A549 (cell line): ENCODE measurements at regions not wholly inside any gene's neighbourhood (a gene's known extent, or its start where the extent isn't known, plus 50 kb on each side); places are given as distances from the start of the nearest gene placed in this dataset.

Experiments used
- ATAC-seq, 2 experiments: fragments of 200-7000 bp in 1 of 2; fragments of >200 bp in 1 of 2; cut with Nextera tagmentation in 1 of 2; cut with Tn5 transposase in 1 of 2; 3 replicates each; pipeline versions ENCODE4 v1.8.0 to v1.9.1; 2018 to 2020; ENCODE audit warnings: mild to moderate bottlenecking in 1 of 2, moderate library complexity in 1 of 2
- CTCF ChIA-PET: fragments of 300-600 bp; sonication (Branson Sonifier 250); formaldehyde crosslinking; extraction: SDS; loops from one replicate; lab custom pipeline; 2021; ENCODE audit warnings: antibody characterized with exemption, inconsistent platforms; lab: Yijun Ruan, JAX
- POLR2A ChIA-PET: fragments of 350-600 bp; formaldehyde crosslinking; extraction: SDS; loops from one replicate; lab custom pipeline; 2021; ENCODE audit warnings: antibody characterized with exemption, inconsistent platforms; lab: Yijun Ruan, JAX
- DNase-seq, 2 experiments: peaks; one replicate each; pipeline versions ENCODE4 v3.0.0 to v3.0.0-alpha.2; 2011 to 2016; ENCODE audit warnings: low read depth in 1 of 2, low spot score in 1 of 2
- FAIRE-seq: peaks from 2 replicates; lab custom pipeline; 2011; peaks lifted over from hg19 to GRCh38; lab: Jason Lieb, UNC
- H3K27ac ChIP-seq, 2 experiments: fragments of >200 bp; sonication (Bioruptor Twin); formaldehyde crosslinking; 3 replicates each; pipeline ENCODE4 v1.5.1; 2016 to 2017
- H3K4me1 ChIP-seq: fragments of >200 bp; sonication (Bioruptor Twin); formaldehyde crosslinking; 3 replicates; pipeline ENCODE4 v1.6.1; 2016
- H3K4me2 ChIP-seq: fragments of >200 bp; sonication (Bioruptor Twin); formaldehyde crosslinking; 3 replicates; pipeline ENCODE4 v1.6.1; 2016
- H3K4me3 ChIP-seq: fragments of >200 bp; sonication (Bioruptor Twin); formaldehyde crosslinking; 3 replicates; pipeline ENCODE4 v1.5.1; 2016
- H3K9me3 ChIP-seq: fragments of >200 bp; sonication (Bioruptor Twin); formaldehyde crosslinking; 3 replicates; pipeline ENCODE4 v1.6.1; 2016
- BHLHE40 ChIP-seq: IDR thresholded peaks from 2 replicates; pipeline ENCODE4 v1.6.1; 2012; ENCODE audit warnings: low read depth, low read length, inconsistent platforms
- CBX2 ChIP-seq: fragments of 200-600 bp; sonication (generic); IDR thresholded peaks from 2 replicates; pipeline ENCODE4 v1.6.1; 2016; ENCODE audit warnings: low read depth, mild to moderate bottlenecking, borderline replicate concordance
- CHD4 ChIP-seq: fragments of 200-600 bp; sonication (generic); IDR thresholded peaks from 2 replicates; pipeline ENCODE4 v1.6.1; 2016; ENCODE audit warnings: antibody characterized with exemption, mild to moderate bottlenecking, borderline replicate concordance
- EHMT2 ChIP-seq: fragments of 200-600 bp; sonication (generic); IDR thresholded peaks from 2 replicates; pipeline ENCODE4 v1.6.1; 2016; ENCODE audit warnings: antibody characterized with exemption, low read depth, mild to moderate bottlenecking, moderate library complexity
- ESRRA ChIP-seq: fragments of 150-350 bp; IDR thresholded peaks from 2 replicates; pipeline ENCODE4 v1.6.1; 2014; ENCODE audit warnings: mild to moderate bottlenecking, low read length, borderline replicate concordance
- HDAC2 ChIP-seq: fragments of 200-600 bp; sonication (generic); IDR thresholded peaks from 2 replicates; pipeline ENCODE4 v1.6.1; 2016
- HOXA7 ChIP-seq: fragments of 250-450 bp; sonication (Bioruptor Pico); IDR thresholded peaks from 2 replicates; pipeline ENCODE4 v1.5.0; 2020; ENCODE audit warnings: mild to moderate bottlenecking, moderate library complexity
- HOXB5 ChIP-seq: fragments of 250-450 bp; sonication (Bioruptor Pico); IDR thresholded peaks from 2 replicates; pipeline ENCODE4 v1.5.0; 2020; ENCODE audit warnings: mild to moderate bottlenecking, moderate library complexity
- KDM1A ChIP-seq: fragments of 200-600 bp; sonication (generic); IDR thresholded peaks from 2 replicates; pipeline ENCODE4 v1.6.1; 2016; ENCODE audit warnings: low read depth, mild to moderate bottlenecking
- KDM5A ChIP-seq: fragments of 200-600 bp; sonication (generic); IDR thresholded peaks from 2 replicates; pipeline ENCODE4 v1.6.1; 2016; ENCODE audit warnings: antibody characterized with exemption, mild to moderate bottlenecking
- NFE2L2 ChIP-seq: fragments of 150-350 bp; conservative IDR thresholded peaks from 2 replicates; pipeline ENCODE4 v1.6.1; 2014; ENCODE audit warnings: low read length
- NPAS2 ChIP-seq: fragments of 250-450 bp; sonication (Bioruptor Pico); IDR thresholded peaks from 2 replicates; pipeline ENCODE4 v1.8.0; 2022; ENCODE audit warnings: mild to moderate bottlenecking, moderate library complexity, borderline replicate concordance
- RARB ChIP-seq: fragments of 250-450 bp; sonication (Bioruptor Pico); IDR thresholded peaks from 2 replicates; pipeline ENCODE4 v1.8.0; 2021; ENCODE audit warnings: mild to moderate bottlenecking, moderate library complexity
- RNF2 ChIP-seq: fragments of 200-600 bp; sonication (generic); IDR thresholded peaks from 2 replicates; pipeline ENCODE4 v1.6.1; 2016; ENCODE audit warnings: low read depth, mild to moderate bottlenecking, antibody characterized with exemption, moderate library complexity, borderline replicate concordance
- TFCP2L1 ChIP-seq: fragments of 250-450 bp; sonication (Bioruptor Pico); IDR thresholded peaks from 2 replicates; pipeline ENCODE4 v1.5.0; 2021; ENCODE audit warnings: mild to moderate bottlenecking
- TP53 ChIP-seq: fragments of 250-450 bp; sonication (Bioruptor Pico); IDR thresholded peaks from 2 replicates; pipeline ENCODE4 v1.5.0; 2021; ENCODE audit warnings: mild to moderate bottlenecking, moderate library complexity
- WGBS: methylation state at CpG from one replicate; pipeline ENCODE4 v1.1.6; 2017; ENCODE audit errors: missing lambda C conversion rate; 5-methylcytosine and 5-hydroxymethylcytosine counted together
- TF ChIP-seq, protein P1 (sequence below): fragments of 250-450 bp; sonication (Bioruptor Pico); IDR thresholded peaks from 2 replicates; pipeline ENCODE4 v1.5.0; 2021; ENCODE audit warnings: mild to moderate bottlenecking, moderate library complexity, borderline replicate concordance
- TF ChIP-seq, protein P2 (sequence below): IDR thresholded peaks from 2 replicates; pipeline ENCODE4 v1.6.1; 2012
- TF ChIP-seq, protein P3 (sequence below): fragments of >200 bp; sonication (Bioruptor Twin); formaldehyde crosslinking; IDR thresholded peaks from 3 replicates; pipeline ENCODE4 v1.5.1; 2016
- TF ChIP-seq, protein P4 (sequence below): fragments of >200 bp; sonication (Bioruptor Twin); formaldehyde crosslinking; IDR thresholded peaks from 3 replicates; pipeline ENCODE4 v1.6.1; 2016
- TF ChIP-seq, protein P5 (sequence below): fragments of 150-350 bp; IDR thresholded peaks from 2 replicates; pipeline ENCODE4 v1.6.1; 2014; ENCODE audit warnings: low read depth, mild to moderate bottlenecking, low read length

DNA sequence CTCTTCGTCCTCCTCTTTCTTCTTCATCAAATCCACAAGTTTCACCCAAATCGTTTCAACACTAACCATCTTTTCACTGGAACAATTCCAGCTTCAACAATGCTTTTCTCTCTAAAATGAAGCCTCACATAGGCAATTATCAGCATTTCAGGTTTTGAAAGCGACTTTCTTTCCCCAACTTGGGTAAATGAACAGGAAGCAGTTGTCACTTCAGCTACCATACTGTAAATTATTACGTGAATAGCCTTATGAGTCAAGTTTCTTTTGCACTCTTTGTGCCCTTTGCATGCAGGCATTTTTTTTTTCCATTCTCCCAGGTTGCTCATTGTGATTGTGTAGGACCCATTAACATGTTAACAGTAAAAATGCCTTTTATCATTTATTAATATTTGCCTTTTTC is 121.7 kb upstream of the BTBD3 start:
- DNase-seq (no peak), FAIRE-seq (no peak), ATAC-seq (no peak)
- TF ChIP-seq HOXB5 (CRISPR knock-in tag), result no peak
- no peak for TF ChIP-seq CHD4
- TF ChIP-seq NPAS2, result no peak
- TF ChIP-seq, protein P1, sequence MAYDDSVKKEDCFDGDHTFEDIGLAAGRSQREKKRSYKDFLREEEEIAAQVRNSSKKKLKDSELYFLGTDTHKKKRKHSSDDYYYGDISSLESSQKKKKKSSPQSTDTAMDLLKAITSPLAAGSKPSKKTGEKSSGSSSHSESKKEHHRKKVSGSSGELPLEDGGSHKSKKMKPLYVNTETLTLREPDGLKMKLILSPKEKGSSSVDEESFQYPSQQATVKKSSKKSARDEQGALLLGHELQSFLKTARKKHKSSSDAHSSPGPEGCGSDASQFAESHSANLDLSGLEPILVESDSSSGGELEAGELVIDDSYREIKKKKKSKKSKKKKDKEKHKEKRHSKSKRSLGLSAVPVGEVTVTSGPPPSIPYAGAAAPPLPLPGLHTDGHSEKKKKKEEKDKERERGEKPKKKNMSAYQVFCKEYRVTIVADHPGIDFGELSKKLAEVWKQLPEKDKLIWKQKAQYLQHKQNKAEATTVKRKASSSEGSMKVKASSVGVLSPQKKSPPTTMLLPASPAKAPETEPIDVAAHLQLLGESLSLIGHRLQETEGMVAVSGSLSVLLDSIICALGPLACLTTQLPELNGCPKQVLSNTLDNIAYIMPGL (CRISPR knock-in tag), result no peak
- ChIA-PET CTCF (interaction anchor here (1.0 kb wide), 1 partner anchor 11 kb away, joined by 3 read pairs; no protein-coding TSS in a partner anchor), POLR2A (no interaction called here)
- H3K4me1 ChIP-seq, result no peaks in the 10 kb centered on the region
- no peaks in the 10 kb centered on the region for H3K9me3 ChIP-seq
- no peak overlapping the region for H3K4me2 ChIP-seq
- no peak overlapping the region for H3K4me3 ChIP-seq
- 23% methylated on average over 4 of the region's 4 CpGs for WGBS
- H3K27ac ChIP-seq, result no peak overlapping the region

DNA sequence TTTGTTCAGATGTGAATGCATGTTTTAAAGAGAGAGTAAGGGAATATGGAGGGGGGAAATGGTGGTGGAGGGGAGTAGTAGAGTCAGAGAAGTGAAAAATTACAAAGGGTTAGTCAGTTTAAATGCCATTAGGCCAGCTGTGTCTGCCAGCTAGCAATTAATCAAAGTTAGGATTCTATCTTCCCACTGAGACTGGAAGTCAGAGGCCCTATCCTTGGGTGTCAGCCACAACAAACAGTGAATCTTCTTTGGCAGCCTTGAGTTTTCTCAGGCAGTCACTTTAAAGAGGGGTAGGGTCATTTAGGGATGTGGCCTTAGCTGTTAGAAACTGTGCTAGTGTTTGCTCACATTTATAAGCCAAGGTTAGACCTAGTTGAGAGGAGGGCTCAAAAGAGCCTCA is 120.5 kb upstream of the BTBD3 start:
- CTCF ChIA-PET, result interaction anchor here (0.7 kb wide), 1 partner anchor 16 kb away, joined by 3 read pairs; no protein-coding TSS in a partner anchor
- H3K27ac ChIP-seq, result no peak overlapping the region
- DNase-seq, result no peak
- H3K4me2 ChIP-seq, result no peak overlapping the region
- H3K4me1 ChIP-seq, result no peaks in the 10 kb centered on the region
- no peak for TF ChIP-seq HOXA7 (CRISPR knock-in tag)
- TF ChIP-seq, protein P1 (CRISPR knock-in tag), result no peak
- no peak for TF ChIP-seq RNF2
- TF ChIP-seq, protein P2, sequence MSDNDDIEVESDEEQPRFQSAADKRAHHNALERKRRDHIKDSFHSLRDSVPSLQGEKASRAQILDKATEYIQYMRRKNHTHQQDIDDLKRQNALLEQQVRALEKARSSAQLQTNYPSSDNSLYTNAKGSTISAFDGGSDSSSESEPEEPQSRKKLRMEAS, result no peak
- no peak for TF ChIP-seq TP53 (CRISPR knock-in tag)
- TF ChIP-seq BHLHE40, result no peak
- TF ChIP-seq, protein P3, sequence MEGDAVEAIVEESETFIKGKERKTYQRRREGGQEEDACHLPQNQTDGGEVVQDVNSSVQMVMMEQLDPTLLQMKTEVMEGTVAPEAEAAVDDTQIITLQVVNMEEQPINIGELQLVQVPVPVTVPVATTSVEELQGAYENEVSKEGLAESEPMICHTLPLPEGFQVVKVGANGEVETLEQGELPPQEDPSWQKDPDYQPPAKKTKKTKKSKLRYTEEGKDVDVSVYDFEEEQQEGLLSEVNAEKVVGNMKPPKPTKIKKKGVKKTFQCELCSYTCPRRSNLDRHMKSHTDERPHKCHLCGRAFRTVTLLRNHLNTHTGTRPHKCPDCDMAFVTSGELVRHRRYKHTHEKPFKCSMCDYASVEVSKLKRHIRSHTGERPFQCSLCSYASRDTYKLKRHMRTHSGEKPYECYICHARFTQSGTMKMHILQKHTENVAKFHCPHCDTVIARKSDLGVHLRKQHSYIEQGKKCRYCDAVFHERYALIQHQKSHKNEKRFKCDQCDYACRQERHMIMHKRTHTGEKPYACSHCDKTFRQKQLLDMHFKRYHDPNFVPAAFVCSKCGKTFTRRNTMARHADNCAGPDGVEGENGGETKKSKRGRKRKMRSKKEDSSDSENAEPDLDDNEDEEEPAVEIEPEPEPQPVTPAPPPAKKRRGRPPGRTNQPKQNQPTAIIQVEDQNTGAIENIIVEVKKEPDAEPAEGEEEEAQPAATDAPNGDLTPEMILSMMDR, result no peak
- TF ChIP-seq NFE2L2, result no peak
- no peak for TF ChIP-seq EHMT2
- no peak for TF ChIP-seq HDAC2
- TF ChIP-seq, protein P4, sequence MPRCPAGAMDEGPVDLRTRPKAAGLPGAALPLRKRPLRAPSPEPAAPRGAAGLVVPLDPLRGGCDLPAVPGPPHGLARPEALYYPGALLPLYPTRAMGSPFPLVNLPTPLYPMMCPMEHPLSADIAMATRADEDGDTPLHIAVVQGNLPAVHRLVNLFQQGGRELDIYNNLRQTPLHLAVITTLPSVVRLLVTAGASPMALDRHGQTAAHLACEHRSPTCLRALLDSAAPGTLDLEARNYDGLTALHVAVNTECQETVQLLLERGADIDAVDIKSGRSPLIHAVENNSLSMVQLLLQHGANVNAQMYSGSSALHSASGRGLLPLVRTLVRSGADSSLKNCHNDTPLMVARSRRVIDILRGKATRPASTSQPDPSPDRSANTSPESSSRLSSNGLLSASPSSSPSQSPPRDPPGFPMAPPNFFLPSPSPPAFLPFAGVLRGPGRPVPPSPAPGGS, result no peak
- H3K4me3 ChIP-seq, result no peak overlapping the region
- no peaks in the 10 kb centered on the region for H3K9me3 ChIP-seq
- no peak for FAIRE-seq
- POLR2A ChIA-PET, result no interaction called here
- no peak for ATAC-seq

DNA sequence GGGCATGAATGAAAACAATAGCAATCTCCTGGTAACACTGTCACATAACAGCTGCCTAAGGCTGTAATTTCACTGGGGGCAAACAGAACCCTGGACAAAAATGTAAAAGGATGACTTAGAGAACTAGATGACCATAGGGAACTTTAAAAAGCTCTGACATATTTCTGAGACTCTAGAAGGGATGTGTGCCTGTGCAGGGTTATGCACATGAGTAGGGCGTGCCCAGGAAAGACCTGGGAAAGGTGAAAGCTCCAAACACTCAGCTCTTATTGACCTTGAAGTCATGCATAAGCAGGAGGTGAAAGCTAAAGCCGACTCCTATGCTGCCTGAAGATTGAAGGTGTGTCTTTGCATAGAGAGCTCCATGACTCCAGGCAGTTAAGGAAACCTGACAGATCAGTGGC is 118.4 kb upstream of the BTBD3 start:
- Histone ChIP-seq H3K9me3 (no peaks in the 10 kb centered on the region), H3K4me2 (no peak overlapping the region), H3K27ac (no peak overlapping the region), H3K4me3 (no peak overlapping the region), H3K4me1 (no peaks in the 10 kb centered on the region)
- FAIRE-seq (no peak), ATAC-seq (no peak), DNase-seq (no peak)
- ChIA-PET POLR2A (no interaction called here), CTCF (interaction anchor here (0.6 to 1.4 kb wide), 2 partner anchors 9 to 33 kb away, joined by 4 to 6 read pairs; no protein-coding TSS in a partner anchor)
- WGBS, result 19% methylated on average over 2 of the region's 2 CpGs
- TF ChIP-seq RARB (CRISPR knock-in tag), result no peak
- TF ChIP-seq, protein P5, sequence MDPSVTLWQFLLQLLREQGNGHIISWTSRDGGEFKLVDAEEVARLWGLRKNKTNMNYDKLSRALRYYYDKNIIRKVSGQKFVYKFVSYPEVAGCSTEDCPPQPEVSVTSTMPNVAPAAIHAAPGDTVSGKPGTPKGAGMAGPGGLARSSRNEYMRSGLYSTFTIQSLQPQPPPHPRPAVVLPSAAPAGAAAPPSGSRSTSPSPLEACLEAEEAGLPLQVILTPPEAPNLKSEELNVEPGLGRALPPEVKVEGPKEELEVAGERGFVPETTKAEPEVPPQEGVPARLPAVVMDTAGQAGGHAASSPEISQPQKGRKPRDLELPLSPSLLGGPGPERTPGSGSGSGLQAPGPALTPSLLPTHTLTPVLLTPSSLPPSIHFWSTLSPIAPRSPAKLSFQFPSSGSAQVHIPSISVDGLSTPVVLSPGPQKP, result no peak
- TF ChIP-seq, protein P4, result no peak
- TF ChIP-seq KDM5A, result no peak
- no peak for TF ChIP-seq CBX2
- TF ChIP-seq TFCP2L1 (CRISPR knock-in tag), result no peak
- no peak for TF ChIP-seq ESRRA
- no peak for TF ChIP-seq KDM1A
- TF ChIP-seq, protein P3, result no peak
